T47D (cell line): ENCODE measurements at regions not wholly inside any gene's neighbourhood (a gene's known extent, or its start where the extent isn't known, plus 50 kb on each side); places are given as distances from the start of the nearest gene placed in this dataset.

Experiments used
- DNase-seq, 2 experiments: peaks; one replicate each; pipeline versions ENCODE4 v3.0.0 to v3.0.0-alpha.2; 2011 to 2012; ENCODE audit warnings: low read depth in 1 of 2, low spot score in 1 of 2
- JUND ChIP-seq: IDR thresholded peaks from 2 replicates; pipeline ENCODE4 v1.6.1; 2012; ENCODE audit warnings: low read depth
- in situ Hi-C: cut with HindIII; loops from 2 replicates; pipeline ENCODE4 v1.10.0; 2016; ENCODE audit warnings: low sequenced_read_pairs, low pct_unique_long_range_greater_than_20kb

GRCh38 chr3:105197863-105198262, 168.8 kb upstream of the ALCAM start:
- no peak for DNase-seq
- in situ Hi-C loops, result no loop called here
- no peak for TF ChIP-seq JUND

GRCh38 chr3:105199217-105199616, 167.5 kb upstream of the ALCAM start:
- in situ Hi-C loops, result no loop called here
- no peak for DNase-seq
- no peak for TF ChIP-seq JUND

DNA sequence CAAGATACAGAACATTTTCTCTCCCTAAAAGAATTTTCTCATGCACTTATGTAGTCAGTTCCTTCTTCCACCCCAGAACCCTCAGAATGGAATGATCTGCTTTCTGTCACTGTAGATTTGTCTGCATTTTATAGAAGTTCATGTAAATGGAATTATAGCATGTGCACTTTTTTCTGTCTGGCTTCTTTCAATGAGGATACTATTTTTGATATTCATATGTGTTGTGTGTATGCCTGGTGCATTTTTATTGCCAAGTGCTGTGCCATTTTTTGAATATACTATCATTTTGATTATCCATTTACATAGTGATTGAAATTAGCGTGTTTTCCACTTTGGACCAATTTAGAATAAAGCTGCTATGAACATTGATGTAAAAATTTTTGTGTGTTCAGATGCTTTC, 156.6 kb upstream of the ALCAM start:
- in situ Hi-C loops, result no loop called here
- no peak for DNase-seq
- no peak for TF ChIP-seq JUND

- DNase-seq, result no peak
- in situ Hi-C loops, result no loop called here
- TF ChIP-seq JUND, result no peak
These were observed 152.1 kb upstream of the ALCAM start for GRCh38 chr3:105214590-105214989.

DNA sequence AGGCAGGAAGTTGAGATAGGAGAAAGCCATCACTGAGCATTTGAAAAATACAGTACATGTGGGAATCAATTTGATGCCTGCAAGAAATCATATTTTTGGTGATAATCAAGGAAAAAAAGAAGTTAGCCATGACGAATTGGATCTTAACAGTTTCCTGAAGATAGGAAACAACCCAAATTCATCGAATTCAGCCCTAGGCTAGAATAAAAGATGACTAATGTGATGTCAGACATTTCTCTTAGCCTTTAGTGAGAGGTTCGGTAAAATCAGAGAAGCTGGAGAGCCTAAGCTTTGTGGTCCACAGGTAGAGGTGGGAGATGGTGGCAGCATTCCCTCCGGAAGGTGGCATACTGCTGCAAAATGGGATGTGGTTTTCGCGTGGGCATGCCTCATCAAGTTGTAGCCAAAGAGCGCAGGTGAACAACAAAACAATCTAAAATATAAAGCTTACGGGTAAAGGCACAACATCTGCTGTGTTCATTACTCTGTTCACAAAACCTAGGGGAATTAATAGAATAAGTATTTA, 144.1 kb upstream of the ALCAM start:
- no peak for DNase-seq
- TF ChIP-seq JUND, result no peak
- in situ Hi-C loops, result no loop called here

DNA sequence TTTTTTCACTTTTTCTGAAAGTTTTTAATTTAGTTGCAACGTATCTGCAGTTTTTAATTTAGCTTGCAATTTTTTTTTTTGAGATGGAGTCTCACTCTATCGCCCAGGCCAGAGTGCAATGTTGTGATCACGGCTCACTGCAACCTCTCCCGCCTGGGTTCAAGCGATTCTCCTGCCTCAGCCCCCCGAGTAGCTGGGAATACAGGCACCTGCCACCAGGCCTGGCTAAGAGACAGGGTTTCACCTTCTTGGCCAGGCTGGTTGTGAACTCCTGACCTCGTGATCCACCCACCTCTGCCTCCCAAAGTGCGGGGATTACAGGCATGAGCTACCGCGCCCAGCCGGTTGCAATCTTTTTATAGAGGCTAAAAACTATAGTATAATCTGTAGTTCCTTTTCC, 142.9 kb upstream of the ALCAM start:
- TF ChIP-seq JUND, result no peak
- no peak for DNase-seq
- in situ Hi-C loops, result no loop called here

DNA sequence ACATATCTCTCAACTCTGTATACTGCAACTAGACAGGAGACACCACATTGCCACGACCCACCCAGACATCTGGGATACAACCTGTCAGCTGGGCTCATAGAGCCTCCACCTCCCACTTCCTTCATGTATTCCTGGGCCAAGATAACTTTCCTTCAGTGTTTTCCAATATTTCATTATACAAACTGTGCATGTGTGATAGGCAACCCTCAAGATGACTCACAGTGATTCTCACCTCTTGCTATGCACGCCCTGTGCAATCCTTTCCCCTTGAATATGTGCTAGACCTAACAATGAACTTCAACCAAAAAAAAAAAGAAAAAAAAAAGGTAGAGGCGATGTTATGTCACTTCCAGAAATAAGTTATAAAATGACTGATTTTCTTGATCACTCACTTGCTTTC, 138.0 kb upstream of the ALCAM start:
- in situ Hi-C loops, result no loop called here
- TF ChIP-seq JUND, result no peak
- DNase-seq, result no peak

GRCh38 chr3:105232553-105232952, 134.2 kb upstream of the ALCAM start:
- TF ChIP-seq JUND, result no peak
- no peak for DNase-seq

GRCh38 chr3:105233010-105233409, 133.7 kb upstream of the ALCAM start:
- DNase-seq, result no peak
- in situ Hi-C loops, result no loop called here

More at GRCh38 chr3:105232553-105232952, 134.2 kb upstream of the ALCAM start:
- in situ Hi-C loops, result no loop called here

DNA sequence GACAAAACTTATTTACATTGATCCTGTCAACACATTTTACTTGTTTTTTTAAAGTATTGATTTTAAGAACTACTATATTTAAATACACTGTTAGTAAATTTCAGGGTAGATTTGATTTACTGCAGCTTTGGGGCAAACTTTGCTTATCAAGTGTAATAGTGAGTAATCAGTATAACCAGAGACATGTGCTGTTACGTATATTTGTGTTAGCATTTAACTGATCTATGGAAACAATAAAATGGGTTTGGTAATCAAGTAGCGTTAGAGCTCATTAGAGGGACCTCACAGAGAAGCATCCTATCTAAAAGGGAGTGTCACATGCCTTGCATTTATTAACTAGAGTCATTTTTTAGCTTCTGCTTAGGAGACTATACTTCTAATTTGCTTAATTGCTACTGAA, 131.5 kb upstream of the ALCAM start:
- in situ Hi-C loops, result no loop called here
- no peak for TF ChIP-seq JUND
- DNase-seq, result no peak

More at GRCh38 chr3:105233010-105233409, 133.7 kb upstream of the ALCAM start:
- TF ChIP-seq JUND, result no peak

DNA sequence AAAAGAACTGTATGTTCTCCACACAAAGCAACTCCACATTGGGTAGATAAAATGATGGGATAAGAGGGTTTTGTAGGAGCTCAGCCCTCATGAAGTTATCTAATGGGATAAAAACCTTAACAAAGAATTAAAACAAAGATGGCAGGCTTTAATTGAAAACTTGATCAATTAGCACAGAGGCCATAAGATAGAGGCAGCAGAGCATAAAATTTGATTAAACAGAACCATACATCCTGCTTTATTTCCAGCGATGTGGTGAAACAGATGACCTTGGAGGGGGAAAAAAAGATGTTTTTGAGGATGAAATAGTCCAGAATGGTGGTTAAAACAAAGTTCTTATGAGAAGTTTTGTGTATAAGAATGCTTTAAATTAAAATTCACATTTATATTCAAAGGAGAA, 130.9 kb upstream of the ALCAM start:
- TF ChIP-seq JUND, result no peak
- no peak for DNase-seq
- in situ Hi-C loops, result no loop called here

DNA sequence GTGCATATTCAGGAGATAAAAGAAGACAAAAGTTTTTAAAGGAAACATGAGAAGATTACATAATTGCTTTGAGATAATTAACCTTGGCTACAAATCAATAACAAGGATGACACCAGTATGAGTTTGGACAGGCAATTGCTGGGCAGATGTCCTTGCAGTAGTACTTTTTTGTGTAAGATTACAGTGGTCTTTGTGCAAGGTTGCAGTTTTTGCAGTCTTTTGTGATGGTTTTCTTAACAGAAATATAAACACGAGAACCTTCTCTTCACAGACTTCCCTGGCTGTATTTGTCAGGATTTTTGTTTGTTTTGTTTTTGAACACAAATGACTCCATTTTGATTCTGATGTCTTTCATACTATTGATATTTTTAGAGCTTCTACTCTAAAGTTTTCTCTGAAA, 128.3 kb upstream of the ALCAM start:
- in situ Hi-C loops, result no loop called here
- no peak for DNase-seq
- TF ChIP-seq JUND, result no peak

DNA sequence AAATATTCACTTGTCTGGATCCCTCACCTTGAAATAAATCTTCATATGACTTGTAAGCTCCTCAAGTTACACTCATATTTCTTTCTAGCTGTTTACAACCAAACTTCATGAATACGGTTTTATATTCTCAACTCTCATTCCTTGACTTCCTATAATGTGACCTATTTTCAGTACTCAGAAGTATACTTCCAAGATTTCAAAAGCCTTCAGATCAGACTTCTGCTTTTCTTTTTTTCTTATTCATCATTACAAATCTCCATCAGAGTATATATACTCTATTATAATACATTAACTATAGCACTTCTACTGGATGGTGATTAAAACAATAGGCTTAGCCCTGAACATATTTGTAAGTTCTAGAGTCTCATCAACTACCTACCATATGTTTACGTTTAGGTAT, 123.6 kb upstream of the ALCAM start:
- no peak for TF ChIP-seq JUND
- no peak for DNase-seq
- in situ Hi-C loops, result no loop called here

DNA sequence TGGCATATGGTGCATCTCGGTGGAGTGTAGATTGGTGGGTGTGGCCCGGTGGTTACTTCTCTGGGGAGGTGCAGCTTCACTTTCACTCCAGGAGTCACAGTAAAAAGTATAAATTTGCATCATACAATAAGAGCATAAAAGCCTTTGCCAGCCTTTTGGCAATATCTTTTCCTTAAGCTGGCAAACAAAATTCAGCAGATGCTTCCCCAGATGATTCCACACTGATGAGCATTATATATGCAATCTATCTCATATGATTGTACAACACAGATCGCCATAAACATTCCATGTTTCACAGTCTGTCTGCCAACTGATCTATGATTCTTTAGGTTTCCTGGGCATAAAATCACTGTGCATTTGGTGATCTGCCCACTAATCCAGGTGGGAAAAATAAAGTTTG, 120.2 kb upstream of the ALCAM start:
- no peak for DNase-seq
- no peak for TF ChIP-seq JUND
- in situ Hi-C loops, result no loop called here

GRCh38 chr3:105253225-105253624, 113.5 kb upstream of the ALCAM start:
- no peak for DNase-seq
- in situ Hi-C loops, result no loop called here
- TF ChIP-seq JUND, result no peak
